ENCODE measurements at regions not wholly inside any gene's neighbourhood (a gene's known extent, or its start where the extent isn't known, plus 50 kb on each side); places are given as distances from the start of the nearest gene placed in this dataset.

DNA sequence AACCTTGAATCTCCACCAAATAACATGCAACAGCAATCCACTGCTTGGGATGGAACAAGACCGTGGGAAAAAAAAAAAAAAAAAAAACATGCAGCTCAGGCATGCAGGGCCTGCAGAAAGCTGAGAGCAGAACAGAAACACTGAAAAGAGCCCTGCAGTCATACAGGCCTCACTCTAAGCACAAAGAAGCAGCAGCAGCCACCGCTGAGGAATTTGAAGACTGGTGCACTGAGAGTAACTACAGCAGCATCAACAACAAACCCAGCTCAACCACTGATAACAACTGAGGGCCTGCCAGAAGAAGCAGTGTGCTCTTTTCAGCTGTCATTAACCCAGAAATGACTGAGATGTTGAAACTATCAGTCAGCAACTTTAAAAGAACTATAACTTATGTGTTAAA is 354.7 kb upstream of the TMTC1 start:
- Histone ChIP-seq H2BK15ac (ENCODE audit: low read depth, low read length) (no peak overlapping the region), H4K20me1 (ENCODE audit: insufficient read depth, low read length) (no peaks in the 10 kb centered on the region), H3K9ac (ENCODE audit: low read depth, low read length) (no peak overlapping the region), H4K8ac (ENCODE audit: low read depth in 2 of 2, low read length in 2 of 2) (no peak overlapping the region), H3K27ac (ENCODE audit: insufficient read depth, low read length) (no peak overlapping the region), H3K4ac (ENCODE audit: low read depth, low read length) (no peak overlapping the region), H3K23ac (ENCODE audit: low read depth, low read length) (no peak overlapping the region), H3K56ac (ENCODE audit: extremely low read depth, insufficient read depth, low read length) (no peak overlapping the region), H2AK5ac (ENCODE audit: low read depth, low read length) (no peak overlapping the region), H2AK9ac (replicated peaks; ENCODE audit: low read depth, low read length, poor library complexity) (no peak overlapping the region), H3K4me2 (ENCODE audit: low read depth, low read length) (no peak overlapping the region), H4K5ac (ENCODE audit: low read depth, low read length) (no peak overlapping the region), H3K9me1 (ENCODE audit: insufficient read depth, low read length) (no peaks in the 10 kb centered on the region), H4K91ac (ENCODE audit: insufficient read depth, low read depth, low read length) (no peak overlapping the region), H3K36me3 (ENCODE audit: control insufficient read depth, insufficient read depth, low read length) (no peaks in the 10 kb centered on the region), H3K14ac (replicated peaks; ENCODE audit: low read depth, low read length) (no peak overlapping the region), H3K9me3 (ENCODE audit: control insufficient read depth, insufficient read depth, low read length) (no peaks in the 10 kb centered on the region), H2BK5ac (ENCODE audit: low read depth, low read length, poor library complexity, severe bottlenecking) (no peak overlapping the region), H3K79me1 (ENCODE audit: low read depth in 1 of 2, low read length in 2 of 2) (no peaks in the 10 kb centered on the region), H2BK20ac (ENCODE audit: low read depth, low read length) (no peak overlapping the region), H3K4me1 (ENCODE audit: control insufficient read depth, insufficient read depth, low read length) (no peaks in the 10 kb centered on the region), H2BK120ac (ENCODE audit: low read depth, low read length) (no peak overlapping the region), H2AFZ (replicated peaks; ENCODE audit: low read length, poor library complexity) (no peak overlapping the region), H3K4me3 (ENCODE audit: insufficient read depth, low read depth, low read length) (no peak overlapping the region), H3K18ac (ENCODE audit: low read depth, low read length) (no peak overlapping the region), H3K27me3 (ENCODE audit: control insufficient read depth, insufficient read depth, low read length) (no peaks in the 10 kb centered on the region)
- POLR2A ChIA-PET (ENCODE audit: unreplicated experiment): no interaction called here
- in situ Hi-C loops (cut with MboI; ENCODE audit: low sequenced_read_pairs): no loop called here
- no peak for TF ChIP-seq MAZ (IDR thresholded peaks at IDR 0.05; ENCODE audit: borderline replicate concordance, low read depth, low read length)
- TF ChIP-seq RCOR1 (IDR thresholded peaks at IDR 0.05; ENCODE audit: insufficient replicate concordance, low read length): no peak
- no peak for TF ChIP-seq BHLHE40 (IDR thresholded peaks at IDR 0.05; ENCODE audit: low read depth, low read length)
- TF ChIP-seq RFX5 (IDR thresholded peaks at IDR 0.05; ENCODE audit: low read depth, low read length): no peak
- TF ChIP-seq, protein P1, sequence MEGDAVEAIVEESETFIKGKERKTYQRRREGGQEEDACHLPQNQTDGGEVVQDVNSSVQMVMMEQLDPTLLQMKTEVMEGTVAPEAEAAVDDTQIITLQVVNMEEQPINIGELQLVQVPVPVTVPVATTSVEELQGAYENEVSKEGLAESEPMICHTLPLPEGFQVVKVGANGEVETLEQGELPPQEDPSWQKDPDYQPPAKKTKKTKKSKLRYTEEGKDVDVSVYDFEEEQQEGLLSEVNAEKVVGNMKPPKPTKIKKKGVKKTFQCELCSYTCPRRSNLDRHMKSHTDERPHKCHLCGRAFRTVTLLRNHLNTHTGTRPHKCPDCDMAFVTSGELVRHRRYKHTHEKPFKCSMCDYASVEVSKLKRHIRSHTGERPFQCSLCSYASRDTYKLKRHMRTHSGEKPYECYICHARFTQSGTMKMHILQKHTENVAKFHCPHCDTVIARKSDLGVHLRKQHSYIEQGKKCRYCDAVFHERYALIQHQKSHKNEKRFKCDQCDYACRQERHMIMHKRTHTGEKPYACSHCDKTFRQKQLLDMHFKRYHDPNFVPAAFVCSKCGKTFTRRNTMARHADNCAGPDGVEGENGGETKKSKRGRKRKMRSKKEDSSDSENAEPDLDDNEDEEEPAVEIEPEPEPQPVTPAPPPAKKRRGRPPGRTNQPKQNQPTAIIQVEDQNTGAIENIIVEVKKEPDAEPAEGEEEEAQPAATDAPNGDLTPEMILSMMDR (conservative IDR thresholded peaks at IDR 0.05; ENCODE audit: low read depth, low read length): no peak
- no peak for TF ChIP-seq MXI1 (IDR thresholded peaks at IDR 0.05; ENCODE audit: borderline replicate concordance, low read depth, low read length)
- TF ChIP-seq POLR2A (IDR thresholded peaks at IDR 0.05; ENCODE audit: low read depth, low read length): no peak
- TF ChIP-seq, protein P2, sequence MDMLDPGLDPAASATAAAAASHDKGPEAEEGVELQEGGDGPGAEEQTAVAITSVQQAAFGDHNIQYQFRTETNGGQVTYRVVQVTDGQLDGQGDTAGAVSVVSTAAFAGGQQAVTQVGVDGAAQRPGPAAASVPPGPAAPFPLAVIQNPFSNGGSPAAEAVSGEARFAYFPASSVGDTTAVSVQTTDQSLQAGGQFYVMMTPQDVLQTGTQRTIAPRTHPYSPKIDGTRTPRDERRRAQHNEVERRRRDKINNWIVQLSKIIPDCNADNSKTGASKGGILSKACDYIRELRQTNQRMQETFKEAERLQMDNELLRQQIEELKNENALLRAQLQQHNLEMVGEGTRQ (IDR thresholded peaks at IDR 0.05; ENCODE audit: low read depth, low read length): no peak
- TF ChIP-seq, protein P3, sequence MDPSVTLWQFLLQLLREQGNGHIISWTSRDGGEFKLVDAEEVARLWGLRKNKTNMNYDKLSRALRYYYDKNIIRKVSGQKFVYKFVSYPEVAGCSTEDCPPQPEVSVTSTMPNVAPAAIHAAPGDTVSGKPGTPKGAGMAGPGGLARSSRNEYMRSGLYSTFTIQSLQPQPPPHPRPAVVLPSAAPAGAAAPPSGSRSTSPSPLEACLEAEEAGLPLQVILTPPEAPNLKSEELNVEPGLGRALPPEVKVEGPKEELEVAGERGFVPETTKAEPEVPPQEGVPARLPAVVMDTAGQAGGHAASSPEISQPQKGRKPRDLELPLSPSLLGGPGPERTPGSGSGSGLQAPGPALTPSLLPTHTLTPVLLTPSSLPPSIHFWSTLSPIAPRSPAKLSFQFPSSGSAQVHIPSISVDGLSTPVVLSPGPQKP (IDR thresholded peaks at IDR 0.05; ENCODE audit: borderline replicate concordance, low read depth, low read length): no peak
- TF ChIP-seq RAD21 (IDR thresholded peaks at IDR 0.05; ENCODE audit: low read length): no peak
- no peak for TF ChIP-seq FOS (IDR thresholded peaks at IDR 0.05; ENCODE audit: low read depth, low read length)
- no peak for TF ChIP-seq CHD1 (IDR thresholded peaks at IDR 0.05; ENCODE audit: low read depth, low read length)
- no peak for TF ChIP-seq NFE2L2 (IDR thresholded peaks at IDR 0.05; ENCODE audit: low read depth, low read length)
- TF ChIP-seq CEBPB (IDR thresholded peaks at IDR 0.05; ENCODE audit: low read depth, low read length): no peak
- no peak for TF ChIP-seq MAFK (IDR thresholded peaks at IDR 0.05; ENCODE audit: low read depth, low read length)
- TF ChIP-seq SMC3 (IDR thresholded peaks at IDR 0.05; ENCODE audit: low read depth, low read length): no peak
- CTCF ChIA-PET: interaction anchor here (0.5 kb wide), 1 partner anchor 119 kb away, joined by 3 read pairs; no protein-coding TSS in a partner anchor
- dilution Hi-C loops (cut with HindIII; ENCODE audit: low sequenced_read_pairs, unreplicated experiment): no loop called here
- WGBS, 2 experiments (ENCODE audit: extremely low coverage in 2 of 2, insufficient read length in 1 of 2): no CpG with 5 or more reads among the region's 2 CpGs
- ATAC-seq (ENCODE audit: low read depth) (no peak; the same call in 1 of the 2 replicates), DNase-seq (no peak)
- intact Hi-C loops (cut with micrococcal nuclease): no loop called here
- no TSS peak for BruUV-seq (replicated peaks)
